LNCAP (cell line): ENCODE measurements at regions not wholly inside any gene's neighbourhood (a gene's known extent, or its start where the extent isn't known, plus 50 kb on each side); places are given as distances from the start of the nearest gene placed in this dataset.

Source experiments
- TF ChIP-seq, protein P1 (sequence below): fragments of 450-650 bp; IDR thresholded peaks from 2 replicates; pipeline ENCODE4 v1.5.1; 2017; ENCODE audit warnings: mild to moderate bottlenecking

DNA sequence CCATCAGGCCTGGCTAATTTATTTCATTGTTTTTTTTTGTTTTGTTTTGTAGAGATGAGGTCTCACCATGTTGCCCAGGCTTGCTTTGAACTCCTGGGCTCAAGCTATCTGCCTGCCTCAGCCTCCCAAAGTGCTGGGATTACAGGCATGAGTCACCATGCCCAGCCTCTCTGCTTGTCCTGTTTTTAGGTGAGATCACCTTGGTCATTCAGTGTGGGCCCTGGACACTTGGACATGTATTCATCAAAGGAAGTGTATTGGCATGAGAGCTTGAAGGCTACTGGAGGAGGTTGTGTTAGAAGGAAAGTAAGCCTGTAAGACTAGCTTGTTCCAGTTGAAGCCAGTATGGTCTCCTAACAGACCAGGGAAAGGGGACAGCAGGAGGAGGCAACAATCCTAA is 229.2 kb upstream of the RGPD4 start:
- TF ChIP-seq, protein P1, sequence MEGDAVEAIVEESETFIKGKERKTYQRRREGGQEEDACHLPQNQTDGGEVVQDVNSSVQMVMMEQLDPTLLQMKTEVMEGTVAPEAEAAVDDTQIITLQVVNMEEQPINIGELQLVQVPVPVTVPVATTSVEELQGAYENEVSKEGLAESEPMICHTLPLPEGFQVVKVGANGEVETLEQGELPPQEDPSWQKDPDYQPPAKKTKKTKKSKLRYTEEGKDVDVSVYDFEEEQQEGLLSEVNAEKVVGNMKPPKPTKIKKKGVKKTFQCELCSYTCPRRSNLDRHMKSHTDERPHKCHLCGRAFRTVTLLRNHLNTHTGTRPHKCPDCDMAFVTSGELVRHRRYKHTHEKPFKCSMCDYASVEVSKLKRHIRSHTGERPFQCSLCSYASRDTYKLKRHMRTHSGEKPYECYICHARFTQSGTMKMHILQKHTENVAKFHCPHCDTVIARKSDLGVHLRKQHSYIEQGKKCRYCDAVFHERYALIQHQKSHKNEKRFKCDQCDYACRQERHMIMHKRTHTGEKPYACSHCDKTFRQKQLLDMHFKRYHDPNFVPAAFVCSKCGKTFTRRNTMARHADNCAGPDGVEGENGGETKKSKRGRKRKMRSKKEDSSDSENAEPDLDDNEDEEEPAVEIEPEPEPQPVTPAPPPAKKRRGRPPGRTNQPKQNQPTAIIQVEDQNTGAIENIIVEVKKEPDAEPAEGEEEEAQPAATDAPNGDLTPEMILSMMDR: no peak

DNA sequence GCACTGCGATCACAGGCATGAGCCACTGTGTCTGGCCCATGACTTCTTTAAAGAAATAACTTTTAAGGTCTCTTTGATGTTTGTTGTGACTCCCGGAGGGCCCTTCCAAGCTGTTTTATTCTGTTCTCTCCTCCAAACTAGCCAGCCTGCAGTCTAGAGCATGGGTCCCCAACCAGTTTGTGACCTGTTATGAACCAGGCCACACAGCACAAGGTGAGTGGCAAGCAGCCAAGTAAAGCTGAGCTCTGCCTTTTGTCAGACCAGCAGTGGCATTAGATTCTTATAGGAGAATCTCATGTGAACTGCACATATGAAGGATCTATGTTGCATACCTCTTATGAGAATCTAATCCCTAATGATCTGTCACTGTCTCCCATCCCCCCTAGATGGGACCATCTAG is 223.9 kb upstream of the RGPD4 start:
- TF ChIP-seq, protein P1: no peak

DNA sequence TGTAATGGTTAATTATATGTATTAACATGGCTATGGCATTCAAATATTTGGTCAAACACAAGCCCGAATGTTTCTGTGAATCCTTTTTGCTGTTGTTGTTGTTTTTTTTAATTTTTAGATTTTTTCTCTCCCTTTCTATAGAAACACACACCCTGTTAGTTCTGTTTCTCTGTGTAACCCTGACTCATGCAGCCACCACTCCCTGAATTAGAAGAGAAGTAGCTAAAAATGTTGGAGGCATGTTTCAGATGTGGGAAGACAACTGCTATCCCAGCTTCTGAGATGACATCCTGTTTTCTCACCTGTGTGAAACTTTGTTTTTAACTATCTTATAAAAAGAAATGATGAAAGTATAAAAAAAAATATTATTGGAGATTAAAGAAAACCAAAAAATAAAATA is 219.6 kb upstream of the RGPD4 start:
- TF ChIP-seq, protein P1: no peak

DNA sequence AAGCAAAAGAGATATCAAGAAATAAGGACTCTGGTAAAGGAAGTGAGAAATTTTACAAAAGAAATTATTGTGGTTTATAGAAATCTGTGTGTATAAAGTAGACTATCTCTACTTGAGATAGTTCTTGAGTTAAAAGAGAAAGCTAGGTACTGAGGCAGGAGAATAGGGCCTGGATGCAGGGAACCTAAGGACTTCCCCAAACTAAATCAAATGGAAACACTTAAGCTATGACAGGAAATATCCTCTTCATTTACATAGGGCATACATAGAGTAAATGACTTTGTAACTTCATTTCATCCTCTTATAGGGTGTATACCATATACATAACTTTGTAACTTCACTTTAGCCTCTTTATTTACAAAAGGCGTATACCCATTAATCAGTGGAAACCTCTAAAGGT is 219.2 kb upstream of the RGPD4 start:
- TF ChIP-seq, protein P1: no peak

DNA sequence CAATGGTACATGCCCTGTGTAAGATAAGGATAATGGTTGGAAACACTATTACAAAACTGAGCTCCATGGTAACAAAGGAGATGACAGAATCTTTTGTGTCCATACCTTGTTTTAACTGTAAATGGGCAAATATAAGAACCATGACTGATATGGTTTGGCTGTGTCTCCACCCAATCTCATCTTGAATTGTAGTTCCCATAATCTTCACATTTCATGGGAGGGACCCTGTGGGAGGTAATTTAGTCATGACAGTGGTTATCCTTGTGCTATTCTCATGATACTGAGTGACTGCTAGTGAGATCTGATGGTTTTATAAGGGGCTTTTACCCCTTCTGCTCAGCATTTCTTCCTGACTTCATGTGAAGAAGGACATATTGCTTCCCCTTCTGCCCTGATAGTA is 211.7 kb upstream of the RGPD4 start:
- TF ChIP-seq, protein P1: no peak

DNA sequence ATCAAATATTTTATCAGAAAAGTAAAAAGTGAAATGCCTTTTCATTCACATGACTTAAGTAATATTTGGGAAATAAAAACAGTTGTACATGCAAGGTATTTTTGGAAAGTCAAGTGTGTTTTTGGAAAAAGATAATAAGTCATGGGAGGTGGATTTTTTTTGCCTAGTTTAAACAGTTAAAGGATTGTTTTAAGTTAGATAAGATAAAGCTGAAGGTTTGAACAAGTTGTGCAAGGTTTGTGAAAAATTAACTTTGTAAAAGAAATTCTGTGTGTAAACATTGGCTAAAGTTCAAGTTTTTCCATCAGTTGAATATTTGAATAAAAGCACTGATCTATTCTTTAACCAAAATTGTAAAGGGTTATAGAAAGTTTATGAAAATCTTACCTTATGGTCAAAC is 207.9 kb upstream of the RGPD4 start:
- TF ChIP-seq, protein P1: no peak

DNA sequence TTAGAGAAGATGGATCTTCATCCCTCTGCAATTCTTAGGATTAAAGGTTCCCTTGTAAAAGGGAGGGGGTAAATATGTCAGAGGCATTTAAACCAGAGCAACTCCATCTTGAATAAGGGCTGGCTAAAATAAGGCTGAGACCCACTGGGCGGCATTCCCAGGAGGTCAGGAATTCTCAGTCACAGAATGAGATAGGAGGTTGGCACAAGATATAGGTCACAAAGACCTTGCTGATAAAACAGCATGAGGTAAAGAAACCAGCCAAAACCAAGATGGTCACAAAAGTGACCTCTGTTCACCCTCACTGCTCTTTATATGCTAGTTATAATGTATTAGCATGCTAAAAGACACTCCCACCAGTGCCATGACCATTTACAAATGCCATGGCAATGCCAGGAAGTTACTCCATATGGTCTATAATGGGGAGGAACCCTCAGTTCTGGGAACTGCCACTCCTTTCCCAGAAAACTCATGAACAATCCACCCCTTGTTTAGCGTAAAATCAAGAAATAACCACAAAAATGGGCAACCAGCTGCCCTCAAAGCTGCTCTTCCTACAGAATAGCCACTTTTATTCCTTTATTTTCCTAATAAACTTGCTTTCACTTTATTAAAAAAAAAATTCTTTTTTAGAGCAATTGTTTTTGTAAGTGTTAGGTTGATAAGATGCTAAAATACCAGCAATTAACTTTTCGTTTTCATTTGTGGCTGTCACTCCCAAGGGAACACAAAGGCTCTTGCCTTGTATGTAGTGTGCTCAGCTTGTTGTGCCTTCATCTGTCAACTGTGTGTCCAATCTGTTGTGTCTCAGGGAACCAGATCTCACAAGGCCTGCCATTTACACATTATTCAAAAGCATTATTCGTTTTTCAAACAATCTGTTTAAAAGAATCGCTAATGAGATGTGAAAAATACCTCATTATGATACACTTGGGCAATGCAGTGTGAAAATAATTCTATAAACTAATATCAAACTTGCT is 205.2 kb upstream of the RGPD4 start:
- TF ChIP-seq, protein P1: no peak
